Lower lobe of right lung (tissue), 2 donors: ENCODE measurements at regions not wholly inside any gene's neighbourhood (a gene's known extent, or its start where the extent isn't known, plus 50 kb on each side); places are given as distances from the start of the nearest gene placed in this dataset.

Experiments
- ATAC-seq, 2 donors: fragments of 200-7000 bp; cut with Tn5 transposase; one replicate each; pipeline ENCODE4 v1.9.1; 2020 to 2022; ENCODE audit warnings: mild to moderate bottlenecking in 2 of 2, moderate library complexity in 2 of 2
- DNase-seq: peaks from one replicate; pipeline ENCODE4 v3.0.0-alpha.2; 2020
- H3K27ac ChIP-seq: fragments of 200-600 bp; one replicate; pipeline ENCODE4 v1.8.0; 2022
- H3K27me3 ChIP-seq: fragments of 200-600 bp; one replicate; pipeline ENCODE4 v1.8.0; 2022; ENCODE audit warnings: low read depth
- H3K36me3 ChIP-seq: fragments of 200-600 bp; one replicate; pipeline ENCODE4 v1.8.0; 2022; ENCODE audit warnings: mild to moderate bottlenecking
- H3K4me1 ChIP-seq: fragments of 200-600 bp; one replicate; pipeline ENCODE4 v1.8.0; 2022
- H3K4me3 ChIP-seq: fragments of 200-600 bp; one replicate; pipeline ENCODE4 v1.8.0; 2022; ENCODE audit warnings: mild to moderate bottlenecking
- H3K9me3 ChIP-seq: fragments of 200-600 bp; one replicate; pipeline ENCODE4 v1.8.0; 2022
- intact Hi-C: fragments of 100-400 bp; cut with DNase I; formaldehyde crosslinking; loops from one replicate; pipeline ENCODE4 v1.11.0; 2022
- TF ChIP-seq, protein P1 (sequence below): fragments of 200-600 bp; IDR thresholded peaks from one replicate; pipeline ENCODE4 v1.8.0; 2022; ENCODE audit warnings: antibody characterized with exemption, mild to moderate bottlenecking
- donor health status: DM: no; HTN: yes; CAD: no; lungs with severe emphysema.

DNA sequence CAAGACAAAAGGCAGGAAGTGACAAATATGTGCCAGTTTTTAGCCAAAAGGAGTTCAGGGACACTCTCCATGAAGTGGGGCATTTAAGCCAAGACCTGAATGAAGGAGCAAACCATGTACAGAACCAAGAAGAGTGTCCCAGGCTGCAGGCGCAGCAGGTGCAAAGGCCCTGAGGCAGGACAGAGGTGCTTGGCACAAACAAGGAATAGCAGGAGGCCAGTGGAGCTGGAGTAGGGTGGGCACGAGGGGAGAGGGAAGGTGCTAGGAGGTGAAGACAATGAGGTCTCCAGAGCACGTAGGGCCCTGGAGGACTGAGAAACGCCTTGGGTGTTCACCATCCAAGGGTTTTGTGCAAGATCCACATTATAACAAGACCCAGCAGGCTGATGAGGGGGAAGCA lies 474.1 kb downstream of the MN1 start:
- intact Hi-C loops = no loop called here
- Histone ChIP-seq H3K4me3 (no peak overlapping the region), H3K9me3 (no peaks in the 10 kb centered on the region), H3K36me3 (no peaks in the 10 kb centered on the region), H3K27ac (no peak overlapping the region), H3K4me1 (peaks cover 9% of the 10 kb centered on the region), H3K27me3 (peaks cover 24% of the 10 kb centered on the region)
- DNase-seq (no peak), ATAC-seq (no peak)
- TF ChIP-seq, protein P1, sequence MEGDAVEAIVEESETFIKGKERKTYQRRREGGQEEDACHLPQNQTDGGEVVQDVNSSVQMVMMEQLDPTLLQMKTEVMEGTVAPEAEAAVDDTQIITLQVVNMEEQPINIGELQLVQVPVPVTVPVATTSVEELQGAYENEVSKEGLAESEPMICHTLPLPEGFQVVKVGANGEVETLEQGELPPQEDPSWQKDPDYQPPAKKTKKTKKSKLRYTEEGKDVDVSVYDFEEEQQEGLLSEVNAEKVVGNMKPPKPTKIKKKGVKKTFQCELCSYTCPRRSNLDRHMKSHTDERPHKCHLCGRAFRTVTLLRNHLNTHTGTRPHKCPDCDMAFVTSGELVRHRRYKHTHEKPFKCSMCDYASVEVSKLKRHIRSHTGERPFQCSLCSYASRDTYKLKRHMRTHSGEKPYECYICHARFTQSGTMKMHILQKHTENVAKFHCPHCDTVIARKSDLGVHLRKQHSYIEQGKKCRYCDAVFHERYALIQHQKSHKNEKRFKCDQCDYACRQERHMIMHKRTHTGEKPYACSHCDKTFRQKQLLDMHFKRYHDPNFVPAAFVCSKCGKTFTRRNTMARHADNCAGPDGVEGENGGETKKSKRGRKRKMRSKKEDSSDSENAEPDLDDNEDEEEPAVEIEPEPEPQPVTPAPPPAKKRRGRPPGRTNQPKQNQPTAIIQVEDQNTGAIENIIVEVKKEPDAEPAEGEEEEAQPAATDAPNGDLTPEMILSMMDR = no peak

DNA sequence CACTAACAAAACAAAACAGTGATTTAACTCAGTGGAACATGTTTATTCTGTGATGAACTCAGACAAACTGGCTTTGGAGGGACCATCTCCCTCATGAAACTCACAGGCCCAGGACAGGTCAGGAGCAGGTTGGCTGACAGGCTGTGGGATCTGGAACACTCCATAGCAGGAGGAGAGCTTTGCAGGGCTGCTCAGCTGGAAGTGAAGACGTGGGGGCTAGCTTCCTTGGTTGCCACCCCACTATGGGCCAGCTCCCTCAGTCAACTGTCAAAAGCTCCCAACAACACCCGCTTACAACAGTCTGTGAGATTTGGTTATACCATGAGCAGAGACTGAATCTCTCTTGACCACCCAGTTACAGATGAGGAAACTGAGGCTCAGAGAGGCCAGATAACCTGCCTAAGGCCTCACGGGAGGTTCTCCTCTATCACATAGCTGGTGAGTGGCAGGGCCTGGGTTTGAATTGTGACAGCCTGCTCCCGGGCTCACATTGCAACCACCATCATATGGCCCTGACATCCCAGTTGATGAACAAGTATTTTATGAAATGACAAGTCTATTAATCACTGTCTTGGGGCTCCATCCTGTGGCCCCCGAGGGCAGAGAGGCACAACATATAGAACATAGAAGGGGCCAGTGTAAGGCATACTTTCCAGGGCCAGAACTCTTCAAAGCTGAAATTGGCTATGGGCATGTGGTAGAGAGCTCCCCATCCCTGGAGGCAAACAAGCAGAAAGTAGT lies 473.4 kb downstream of the MN1 start:
- Histone ChIP-seq H3K4me1 (peaks cover 9% of the 10 kb centered on the region), H3K27ac (no peak overlapping the region), H3K4me3 (no peak overlapping the region), H3K9me3 (no peaks in the 10 kb centered on the region), H3K27me3 (peaks cover 18% of the 10 kb centered on the region), H3K36me3 (no peaks in the 10 kb centered on the region)
- TF ChIP-seq, protein P1 = no peak
- DNase-seq (no peak), ATAC-seq (no peak)
- intact Hi-C loops = no loop called here

DNA sequence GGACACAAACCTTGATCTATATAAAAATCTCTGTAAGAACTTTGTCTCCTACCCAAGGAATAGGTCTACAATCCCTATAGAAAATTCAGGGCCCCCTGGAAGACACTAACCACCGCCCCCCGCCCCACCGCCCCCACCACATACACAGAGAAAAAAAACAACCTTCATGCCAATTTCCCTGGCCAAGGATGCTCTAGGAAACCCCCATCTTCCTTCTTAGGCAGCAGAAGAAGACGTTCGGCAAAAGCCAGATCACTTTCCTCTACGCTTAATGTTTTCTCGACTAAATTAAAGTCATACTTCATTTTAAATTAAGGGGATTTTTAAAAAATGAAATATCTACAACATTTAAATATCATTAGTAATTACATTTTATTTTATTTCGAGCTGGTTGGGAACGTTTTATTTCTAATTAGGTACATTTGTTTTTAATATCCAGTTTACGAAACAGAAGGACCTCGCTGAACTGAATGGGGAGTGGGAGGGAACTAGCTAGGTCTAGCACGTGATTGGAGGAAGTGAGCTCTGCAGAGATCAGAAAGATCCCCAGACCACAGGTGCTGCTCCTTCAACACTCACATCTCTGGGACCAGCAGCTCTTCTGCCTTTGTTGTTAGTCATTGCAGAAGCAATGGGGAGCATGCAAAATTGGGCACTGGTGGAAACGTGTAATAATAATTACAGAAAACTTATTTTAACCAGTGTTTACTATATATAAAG lies 472.3 kb downstream of the MN1 start:
- no peaks in the 10 kb centered on the region for H3K9me3 ChIP-seq
- intact Hi-C loops = no loop called here
- ATAC-seq = no peak
- H3K36me3 ChIP-seq = no peaks in the 10 kb centered on the region
- H3K27me3 ChIP-seq = peaks cover 7% of the 10 kb centered on the region
- no peak for DNase-seq
- H3K4me3 ChIP-seq = no peak overlapping the region
- H3K4me1 ChIP-seq = peaks cover 9% of the 10 kb centered on the region
- no peak overlapping the region for H3K27ac ChIP-seq
- TF ChIP-seq, protein P1 = no peak

DNA sequence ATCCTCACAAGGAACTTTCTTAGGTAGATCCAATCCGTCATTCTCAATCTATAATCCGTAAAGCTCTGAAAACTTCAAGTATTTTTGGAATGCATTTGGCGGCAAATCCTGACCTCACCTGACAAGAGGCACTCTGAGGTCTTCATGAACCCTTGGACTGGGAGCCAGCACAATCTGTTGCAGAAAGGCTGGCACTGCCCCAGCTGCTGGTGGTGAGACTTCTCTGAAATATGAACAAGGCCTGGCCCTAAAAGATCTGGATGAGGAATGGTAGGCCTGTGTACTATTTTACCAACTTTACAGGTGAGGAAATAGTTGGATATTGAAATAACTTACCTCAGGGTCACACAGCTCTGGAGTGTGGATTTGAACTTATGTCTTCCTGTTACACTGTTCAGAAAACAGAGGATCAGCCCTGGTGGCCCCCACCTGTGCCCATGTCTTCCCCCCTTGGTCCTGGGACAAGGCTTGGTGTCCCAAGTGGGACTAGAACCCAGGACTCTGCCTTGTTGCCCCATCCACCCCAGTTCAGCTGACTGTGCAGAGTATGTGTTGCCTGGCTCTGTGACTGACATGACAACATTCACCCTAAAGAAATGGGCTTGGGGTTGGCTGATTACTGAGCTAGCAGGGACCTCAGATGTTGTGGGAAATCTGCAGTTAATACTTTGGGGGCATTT lies 471.4 kb downstream of the MN1 start:
- TF ChIP-seq, protein P1 = no peak
- Histone ChIP-seq H3K27ac (no peak overlapping the region), H3K4me1 (peaks cover 9% of the 10 kb centered on the region), H3K4me3 (no peak overlapping the region), H3K9me3 (no peaks in the 10 kb centered on the region), H3K36me3 (no peaks in the 10 kb centered on the region), H3K27me3 (peaks cover 7% of the 10 kb centered on the region)
- no peak for DNase-seq
- no peak for ATAC-seq
- intact Hi-C loops = no loop called here

DNA sequence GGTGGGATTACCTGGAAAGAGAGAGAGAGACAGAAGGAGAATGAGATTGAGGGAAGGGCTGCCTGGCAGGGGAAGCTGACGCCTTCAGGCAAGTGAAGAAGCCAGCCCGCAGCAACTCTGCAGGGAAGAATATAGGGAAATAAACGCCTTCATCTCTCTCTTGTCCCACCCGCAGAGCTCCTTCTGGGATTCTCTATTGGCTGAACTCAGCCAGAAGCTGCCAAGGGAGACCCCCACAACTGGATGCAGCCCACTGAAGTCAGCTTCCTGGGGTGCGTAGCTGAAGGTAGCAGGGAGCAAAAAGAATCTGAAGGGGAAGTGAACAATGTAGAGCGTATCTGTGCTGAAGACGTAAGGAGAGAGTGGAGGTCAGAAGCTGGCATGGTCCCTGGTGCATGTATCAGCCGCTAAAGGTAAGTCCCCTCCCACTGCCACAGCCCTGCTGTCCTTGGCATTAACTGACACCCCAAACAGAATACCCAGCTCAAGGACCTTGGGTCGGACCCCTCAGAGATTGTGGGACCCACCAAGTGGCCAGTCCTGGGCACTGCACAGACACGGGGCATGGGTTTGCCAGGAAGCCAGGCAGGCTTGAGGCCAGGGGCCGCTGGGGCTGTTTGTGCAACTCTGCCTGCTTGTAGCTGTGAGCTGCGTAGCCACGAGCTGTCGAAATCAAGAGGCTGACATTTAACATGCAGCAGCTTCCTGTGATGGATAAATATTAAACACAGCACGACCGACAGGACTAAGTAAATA lies 469.9 kb downstream of the MN1 start:
- DNase-seq = peak; percentile 70
- intact Hi-C loops = no loop called here
- no peaks in the 10 kb centered on the region for H3K9me3 ChIP-seq
- no peaks in the 10 kb centered on the region for H3K36me3 ChIP-seq
- TF ChIP-seq, protein P1 = peak; percentile 47
- no peak overlapping the region for H3K4me3 ChIP-seq
- peaks cover 9% of the 10 kb centered on the region for H3K4me1 ChIP-seq
- H3K27me3 ChIP-seq = peaks cover 7% of the 10 kb centered on the region
- peak; percentile 77 to 85 for ATAC-seq
- no peak overlapping the region for H3K27ac ChIP-seq
